Parathyroid adenoma (tissue), 2 donors: ENCODE measurements at regions not wholly inside any gene's neighbourhood (a gene's known extent, or its start where the extent isn't known, plus 50 kb on each side); places are given as distances from the start of the nearest gene placed in this dataset.

Experiments used
- H2AFZ ChIP-seq: fragments of 300-600 bp; sonication (generic); one replicate; pipeline ENCODE4 v1.7.0; 2017; ENCODE audit warnings: antibody characterized with exemption, mild to moderate bottlenecking
- H3K27ac ChIP-seq: fragments of 300-600 bp; sonication (generic); one replicate; pipeline ENCODE4 v1.7.0; 2017
- H3K27me3 ChIP-seq: fragments of 300-600 bp; sonication (generic); one replicate; pipeline ENCODE4 v1.7.0; 2017; ENCODE audit warnings: low read length; ENCODE audit not compliant: control insufficient read depth, insufficient read depth
- H3K36me3 ChIP-seq: fragments of 300-600 bp; sonication (generic); one replicate; pipeline ENCODE4 v1.7.0; 2017; ENCODE audit warnings: low read length; ENCODE audit not compliant: control insufficient read depth, insufficient read depth
- H3K4me1 ChIP-seq: fragments of 300-600 bp; sonication (generic); one replicate; pipeline ENCODE4 v1.7.0; 2017; ENCODE audit warnings: control low read depth
- H3K4me2 ChIP-seq: fragments of 300-600 bp; sonication (generic); one replicate; pipeline ENCODE4 v1.7.0; 2017; ENCODE audit warnings: low read length
- H3K4me3 ChIP-seq: fragments of 300-600 bp; sonication (generic); one replicate; pipeline ENCODE4 v1.7.0; 2017; ENCODE audit warnings: low read depth, low read length
- H3K79me2 ChIP-seq: fragments of 300-600 bp; sonication (generic); one replicate; pipeline ENCODE4 v1.7.0; 2017; ENCODE audit warnings: control low read depth
- H3K9ac ChIP-seq: fragments of 300-600 bp; sonication (generic); one replicate; pipeline ENCODE4 v1.7.0; 2017; ENCODE audit warnings: mild to moderate bottlenecking
- H3K9me3 ChIP-seq: fragments of 300-600 bp; sonication (generic); one replicate; pipeline ENCODE4 v1.7.0; 2017; ENCODE audit warnings: low read length; ENCODE audit not compliant: control insufficient read depth
- CTCF ChIP-seq: fragments of 300-600 bp; sonication (generic); IDR thresholded peaks from one replicate; pipeline ENCODE4 v1.7.0; 2017; ENCODE audit warnings: antibody characterized with exemption, mild to moderate bottlenecking
- donor health status: primary hyperparathyroidism.

- Histone ChIP-seq H3K4me1 (no peaks in the 10 kb centered on the region), H3K36me3 (no peaks in the 10 kb centered on the region)
Observed at GRCh38 chr4:181909368-181909767, 333.8 kb upstream of the TENM3 start.

GRCh38 chr4:181911420-181911819, 331.8 kb upstream of the TENM3 start:
- H3K4me2 ChIP-seq: no peak overlapping the region

More at GRCh38 chr4:181909368-181909767, 333.8 kb upstream of the TENM3 start:
- no peak for TF ChIP-seq CTCF
- H3K9me3 ChIP-seq: no peaks in the 10 kb centered on the region
- no peaks in the 10 kb centered on the region for H3K79me2 ChIP-seq
- no peak overlapping the region for H3K4me2 ChIP-seq
- H2AFZ ChIP-seq: no peak overlapping the region
- H3K9ac ChIP-seq: no peak overlapping the region
- no peaks in the 10 kb centered on the region for H3K27me3 ChIP-seq
- H3K4me3 ChIP-seq: no peak overlapping the region
- H3K27ac ChIP-seq: no peak overlapping the region

GRCh38 chr4:181933471-181933870, 309.7 kb upstream of the TENM3 start:
- no peaks in the 10 kb centered on the region for H3K27me3 ChIP-seq
- TF ChIP-seq CTCF: no peak
- H3K4me2 ChIP-seq: no peak overlapping the region
- no peaks in the 10 kb centered on the region for H3K9me3 ChIP-seq
- H3K9ac ChIP-seq: no peak overlapping the region
- no peak overlapping the region for H3K27ac ChIP-seq
- H3K79me2 ChIP-seq: no peaks in the 10 kb centered on the region
- H3K36me3 ChIP-seq: no peaks in the 10 kb centered on the region
- no peaks in the 10 kb centered on the region for H3K4me1 ChIP-seq
- no peak overlapping the region for H3K4me3 ChIP-seq
- H2AFZ ChIP-seq: no peak overlapping the region

More at GRCh38 chr4:181911420-181911819, 331.8 kb upstream of the TENM3 start:
- Histone ChIP-seq H2AFZ (no peak overlapping the region), H3K9ac (no peak overlapping the region), H3K4me3 (no peak overlapping the region), H3K4me1 (no peaks in the 10 kb centered on the region), H3K27me3 (no peaks in the 10 kb centered on the region), H3K79me2 (no peaks in the 10 kb centered on the region), H3K36me3 (no peaks in the 10 kb centered on the region), H3K9me3 (no peaks in the 10 kb centered on the region), H3K27ac (no peak overlapping the region)
- TF ChIP-seq CTCF: no peak

GRCh38 chr4:181938631-181939030, 304.6 kb upstream of the TENM3 start:
- H3K27me3 ChIP-seq: no peaks in the 10 kb centered on the region
- H3K4me2 ChIP-seq: no peak overlapping the region
- TF ChIP-seq CTCF: no peak
- H3K4me1 ChIP-seq: no peaks in the 10 kb centered on the region
- H3K4me3 ChIP-seq: no peak overlapping the region
- no peaks in the 10 kb centered on the region for H3K79me2 ChIP-seq
- no peak overlapping the region for H2AFZ ChIP-seq
- H3K9me3 ChIP-seq: no peaks in the 10 kb centered on the region
- H3K27ac ChIP-seq: no peak overlapping the region
- no peak overlapping the region for H3K9ac ChIP-seq
- H3K36me3 ChIP-seq: no peaks in the 10 kb centered on the region

GRCh38 chr4:181939199-181939945, 303.8 kb upstream of the TENM3 start:
- no peaks in the 10 kb centered on the region for H3K79me2 ChIP-seq
- no peak overlapping the region for H3K4me3 ChIP-seq
- no peaks in the 10 kb centered on the region for H3K27me3 ChIP-seq
- H3K27ac ChIP-seq: no peak overlapping the region
- no peak overlapping the region for H2AFZ ChIP-seq
- H3K9ac ChIP-seq: no peak overlapping the region
- no peak overlapping the region for H3K4me2 ChIP-seq
- H3K36me3 ChIP-seq: no peaks in the 10 kb centered on the region
- TF ChIP-seq CTCF: no peak
- H3K9me3 ChIP-seq: no peaks in the 10 kb centered on the region
- no peaks in the 10 kb centered on the region for H3K4me1 ChIP-seq
